ENCODE measurements at regions not wholly inside any gene's neighbourhood (a gene's known extent, or its start where the extent isn't known, plus 50 kb on each side); places are given as distances from the start of the nearest gene placed in this dataset.

DNA sequence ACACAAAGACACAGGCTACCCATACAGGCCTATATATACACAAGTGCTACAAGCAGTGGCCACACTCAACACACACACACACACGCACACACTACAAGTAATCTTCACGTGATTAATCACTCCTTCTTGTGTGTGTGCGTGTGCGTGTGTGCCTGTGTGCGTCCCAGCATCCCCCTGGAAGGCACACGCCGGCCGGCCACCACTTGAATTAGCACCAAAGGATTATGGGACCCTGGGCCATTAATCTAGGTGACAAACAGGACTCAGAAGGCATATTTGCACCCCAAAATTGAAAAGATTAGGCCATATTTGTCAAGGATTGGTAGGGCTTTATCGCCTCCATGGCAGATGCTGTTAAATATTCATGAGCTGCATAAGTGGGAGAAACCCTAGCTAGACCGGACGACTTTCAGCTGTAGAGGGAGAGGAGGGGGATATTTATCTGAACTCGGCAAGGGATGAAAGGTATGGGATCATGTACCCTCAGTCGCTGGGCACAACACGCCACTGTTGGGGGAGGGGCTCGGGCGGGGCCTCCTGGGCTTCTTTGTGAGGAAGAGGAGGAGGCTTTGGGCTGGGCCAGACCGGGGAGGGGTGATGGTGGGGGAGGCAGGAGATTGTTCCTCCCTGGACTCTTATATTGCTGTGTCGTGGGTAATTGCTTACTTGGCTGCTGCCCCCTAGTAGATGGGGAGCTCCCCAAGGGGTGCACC, 89.6 kb upstream of the LHX5 start:
- Histone ChIP-seq H3K36me3 (no peaks in the 10 kb centered on the region), H3K9me3 (peaks cover 0 to 8% (median 0%) of the 10 kb centered on the region in 4 donors), H3K4me1 (no peaks in the 10 kb centered on the region), H3K27me3 (peaks cover 0 to 3% of the 10 kb centered on the region in 2 donors), H3K27ac (no peak overlapping the region), H3K4me3 (no peak overlapping the region)
- 63 to 66% methylated on average over 18 of the region's 18 CpGs for WGBS, 2 donors
- TF ChIP-seq POLR2A (IDR thresholded peaks at IDR 0.05) (no peak), EP300 (IDR thresholded peaks at IDR 0.05) (no peak)
- TF ChIP-seq, protein P1, sequence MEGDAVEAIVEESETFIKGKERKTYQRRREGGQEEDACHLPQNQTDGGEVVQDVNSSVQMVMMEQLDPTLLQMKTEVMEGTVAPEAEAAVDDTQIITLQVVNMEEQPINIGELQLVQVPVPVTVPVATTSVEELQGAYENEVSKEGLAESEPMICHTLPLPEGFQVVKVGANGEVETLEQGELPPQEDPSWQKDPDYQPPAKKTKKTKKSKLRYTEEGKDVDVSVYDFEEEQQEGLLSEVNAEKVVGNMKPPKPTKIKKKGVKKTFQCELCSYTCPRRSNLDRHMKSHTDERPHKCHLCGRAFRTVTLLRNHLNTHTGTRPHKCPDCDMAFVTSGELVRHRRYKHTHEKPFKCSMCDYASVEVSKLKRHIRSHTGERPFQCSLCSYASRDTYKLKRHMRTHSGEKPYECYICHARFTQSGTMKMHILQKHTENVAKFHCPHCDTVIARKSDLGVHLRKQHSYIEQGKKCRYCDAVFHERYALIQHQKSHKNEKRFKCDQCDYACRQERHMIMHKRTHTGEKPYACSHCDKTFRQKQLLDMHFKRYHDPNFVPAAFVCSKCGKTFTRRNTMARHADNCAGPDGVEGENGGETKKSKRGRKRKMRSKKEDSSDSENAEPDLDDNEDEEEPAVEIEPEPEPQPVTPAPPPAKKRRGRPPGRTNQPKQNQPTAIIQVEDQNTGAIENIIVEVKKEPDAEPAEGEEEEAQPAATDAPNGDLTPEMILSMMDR (IDR thresholded peaks at IDR 0.05), result no peak
- no peak for DNase-seq (ENCODE audit: low spot score in 2 of 2)

DNA sequence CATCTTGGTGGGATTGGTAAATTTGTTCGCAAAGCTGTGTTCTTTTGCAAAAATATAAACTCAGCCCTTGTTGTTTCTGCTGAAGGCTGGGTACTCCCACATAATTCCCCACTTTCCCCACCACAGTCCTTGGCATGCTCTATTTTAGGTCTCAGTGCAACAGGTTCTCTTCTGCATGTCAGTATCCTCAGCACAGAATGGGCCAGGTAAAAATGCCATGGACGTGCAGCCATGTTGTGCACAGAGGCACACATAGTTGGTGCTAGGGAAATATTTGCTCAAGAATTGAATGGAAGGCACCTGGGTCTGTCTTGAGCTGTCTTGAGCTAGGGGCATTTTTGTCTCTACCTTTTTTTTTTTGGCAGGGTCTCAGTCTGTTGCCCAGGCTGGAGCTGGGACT, 87.8 kb upstream of the LHX5 start:
- H3K27ac ChIP-seq, result no peak overlapping the region
- TF ChIP-seq POLR2A (IDR thresholded peaks at IDR 0.05) (no peak), EP300 (IDR thresholded peaks at IDR 0.05) (no peak)
- TF ChIP-seq, protein P1 (IDR thresholded peaks at IDR 0.05), result no peak
- H3K9me3 ChIP-seq, result peaks cover 0 to 10% (median 0%) of the 10 kb centered on the region in 4 donors
- no peaks in the 10 kb centered on the region for H3K36me3 ChIP-seq
- no peaks in the 10 kb centered on the region for H3K27me3 ChIP-seq
- 88 to 93% methylated on average over 2 of the region's 2 CpGs for WGBS, 2 donors
- H3K4me1 ChIP-seq, result no peaks in the 10 kb centered on the region
- no peak for DNase-seq (ENCODE audit: low spot score in 2 of 2)
- no peak overlapping the region for H3K4me3 ChIP-seq

DNA sequence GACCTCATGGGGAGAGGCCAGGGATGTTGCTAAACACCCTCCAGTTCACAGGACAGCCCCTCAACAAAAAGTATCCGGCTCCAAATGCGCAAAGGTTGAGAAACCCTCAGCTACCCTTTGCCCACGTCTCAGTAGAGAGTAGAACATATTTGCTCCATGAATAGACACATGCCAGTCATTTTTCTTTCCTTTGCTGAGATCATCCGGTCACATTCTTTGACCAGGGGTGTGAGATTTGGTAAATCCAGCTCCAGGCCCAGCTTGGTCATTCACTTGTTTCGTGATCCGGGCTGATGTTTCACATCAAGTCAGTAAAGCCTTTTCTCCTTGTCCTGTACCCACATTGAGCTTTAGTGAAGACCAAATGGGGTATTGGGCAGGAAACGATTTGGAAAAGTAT, 83.6 kb upstream of the LHX5 start:
- Histone ChIP-seq H3K27me3 (no peaks in the 10 kb centered on the region), H3K9me3 (peaks cover 0 to 45% (median 0%) of the 10 kb centered on the region in 4 donors), H3K27ac (no peak overlapping the region), H3K4me1 (no peaks in the 10 kb centered on the region), H3K36me3 (no peaks in the 10 kb centered on the region), H3K4me3 (no peak overlapping the region)
- DNase-seq (ENCODE audit: low spot score in 2 of 2), result no peak
- no peak for TF ChIP-seq POLR2A (IDR thresholded peaks at IDR 0.05)
- TF ChIP-seq, protein P1 (IDR thresholded peaks at IDR 0.05), result no peak
- no peak for TF ChIP-seq EP300 (IDR thresholded peaks at IDR 0.05)
- 69 to 71% methylated on average over 7 of the region's 7 CpGs for WGBS, 2 donors

DNA sequence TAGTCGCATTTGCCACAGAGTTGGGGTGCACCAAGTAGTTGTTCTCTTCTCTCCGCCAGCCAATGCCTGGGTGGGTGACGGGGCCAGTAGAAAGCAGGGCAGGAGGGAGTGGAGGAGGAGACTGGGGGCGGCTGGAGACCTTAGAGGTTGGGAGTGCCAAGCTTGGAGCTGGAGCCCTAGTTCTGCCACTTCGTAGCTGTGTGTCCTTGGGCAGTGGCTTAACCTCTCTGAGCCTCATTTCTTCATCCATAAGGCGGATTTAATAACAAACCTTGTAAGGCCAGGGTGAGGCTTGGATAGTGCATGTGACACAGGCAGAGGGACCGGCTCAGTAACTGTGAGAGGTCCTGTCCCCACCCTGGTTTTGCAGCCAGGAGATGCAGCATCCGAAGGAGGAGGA, 81.1 kb upstream of the LHX5 start:
- 68 to 86% methylated on average over 8 of the region's 8 CpGs for WGBS, 2 donors
- H3K4me3 ChIP-seq, result no peak overlapping the region
- H3K36me3 ChIP-seq, result no peaks in the 10 kb centered on the region
- TF ChIP-seq EP300 (IDR thresholded peaks at IDR 0.05) (no peak), POLR2A (IDR thresholded peaks at IDR 0.05) (no peak)
- TF ChIP-seq, protein P1 (IDR thresholded peaks at IDR 0.05), result no peak
- no peaks in the 10 kb centered on the region for H3K4me1 ChIP-seq
- H3K9me3 ChIP-seq, result peaks cover 0 to 55% (median 0%) of the 10 kb centered on the region in 4 donors
- H3K27me3 ChIP-seq, result no peaks in the 10 kb centered on the region
- no peak overlapping the region for H3K27ac ChIP-seq
- no peak for DNase-seq (ENCODE audit: low spot score in 2 of 2)

DNA sequence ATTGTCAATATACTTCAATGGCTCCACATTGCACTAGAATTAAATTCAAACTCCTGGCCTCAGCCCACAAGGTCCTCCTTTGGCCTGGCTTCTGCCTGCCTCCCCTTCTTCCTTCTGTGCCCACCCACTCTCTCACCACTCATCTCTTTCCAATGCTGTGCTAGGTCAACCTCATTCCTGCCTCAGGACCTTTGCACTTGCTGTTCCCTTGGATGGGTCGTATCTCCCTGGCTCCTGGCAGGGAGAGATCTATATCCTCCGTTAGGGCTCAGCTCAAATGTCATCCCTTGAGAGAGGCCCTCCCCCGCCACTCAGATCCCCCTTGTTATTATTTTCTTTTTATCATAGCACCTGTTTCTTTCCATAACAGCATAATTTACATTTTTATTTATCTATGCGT, 79.9 kb upstream of the LHX5 start:
- DNase-seq (ENCODE audit: low spot score in 2 of 2), result no peak
- 82 to 87% methylated on average over 4 of the region's 4 CpGs for WGBS, 2 donors
- Histone ChIP-seq H3K4me3 (no peak overlapping the region), H3K9me3 (peaks cover 0 to 61% (median 0%) of the 10 kb centered on the region in 4 donors), H3K36me3 (no peaks in the 10 kb centered on the region), H3K4me1 (no peaks in the 10 kb centered on the region), H3K27me3 (no peaks in the 10 kb centered on the region), H3K27ac (no peak overlapping the region)
- TF ChIP-seq POLR2A (IDR thresholded peaks at IDR 0.05), result no peak
- TF ChIP-seq, protein P1 (IDR thresholded peaks at IDR 0.05), result no peak
- TF ChIP-seq EP300 (IDR thresholded peaks at IDR 0.05), result no peak
